Epidermal melanocyte (primary cell): ENCODE measurements at regions not wholly inside any gene's neighbourhood (a gene's known extent, or its start where the extent isn't known, plus 50 kb on each side); places are given as distances from the start of the nearest gene placed in this dataset.

Source experiments
- DNase-seq: peaks from one replicate; pipeline ENCODE4 v3.0.0; 2011; ENCODE audit warnings: low spot score; ENCODE audit not compliant: insufficient read length

GRCh38 chr18:2009942-2010697, 561.2 kb downstream of the METTL4 start:
- DNase-seq, result no peak

- DNase-seq, result no peak
Observed at GRCh38 chr18:2027016-2027415, 544.3 kb downstream of the METTL4 start.

- DNase-seq, result no peak
Observed at GRCh38 chr18:2027756-2028155, 543.5 kb downstream of the METTL4 start.

GRCh38 chr18:2028986-2029385, 542.3 kb downstream of the METTL4 start:
- no peak for DNase-seq

- no peak for DNase-seq
Observed at GRCh38 chr18:2030647-2031046, 540.7 kb downstream of the METTL4 start.

GRCh38 chr18:2032036-2032435, 539.3 kb downstream of the METTL4 start:
- no peak for DNase-seq

- no peak for DNase-seq
Observed at GRCh38 chr18:2035056-2035455, 536.2 kb downstream of the METTL4 start.

- DNase-seq, result no peak
Observed at GRCh38 chr18:2036086-2036485, 535.2 kb downstream of the METTL4 start.

- no peak for DNase-seq
Observed at GRCh38 chr18:2040279-2040678, 531.0 kb downstream of the METTL4 start.

GRCh38 chr18:2049986-2050385, 521.3 kb downstream of the METTL4 start:
- no peak for DNase-seq

GRCh38 chr18:2050702-2051201, 520.6 kb downstream of the METTL4 start:
- DNase-seq, result no peak

GRCh38 chr18:2053490-2054089, 517.7 kb downstream of the METTL4 start:
- DNase-seq, result no peak

- DNase-seq, result no peak
Observed at GRCh38 chr18:2059336-2059735, 512.0 kb downstream of the METTL4 start.

- no peak for DNase-seq
Observed at GRCh38 chr18:2060086-2060485, 511.2 kb downstream of the METTL4 start.

GRCh38 chr18:2070631-2071030, 500.7 kb downstream of the METTL4 start:
- no peak for DNase-seq

GRCh38 chr18:2075499-2075898, 495.8 kb downstream of the METTL4 start:
- no peak for DNase-seq

GRCh38 chr18:2082676-2083075, 488.6 kb downstream of the METTL4 start:
- no peak for DNase-seq

GRCh38 chr18:2083691-2084090, 487.6 kb downstream of the METTL4 start:
- DNase-seq, result no peak

- no peak for DNase-seq
Observed at GRCh38 chr18:2086439-2086838, 484.9 kb downstream of the METTL4 start.

GRCh38 chr18:2087877-2088673, 483.2 kb downstream of the METTL4 start:
- DNase-seq, result peak; percentile 27

GRCh38 chr18:2089396-2089795, 481.9 kb downstream of the METTL4 start:
- DNase-seq, result no peak

- DNase-seq, result no peak
Observed at GRCh38 chr18:2091937-2092336, 479.4 kb downstream of the METTL4 start.
